Hematopoietic multipotent progenitor cell treated with erythropoietin and hydrocortisone succinate and interleukin-3 and kit ligand, for 15 days (in vitro differentiated cells): ENCODE measurements at regions not wholly inside any gene's neighbourhood (a gene's known extent, or its start where the extent isn't known, plus 50 kb on each side); places are given as distances from the start of the nearest gene placed in this dataset.

Source experiments
- DNase-seq: peaks from one replicate; pipeline ENCODE4 v3.0.0-alpha.2; 2015; ENCODE audit warnings: low spot score

DNA sequence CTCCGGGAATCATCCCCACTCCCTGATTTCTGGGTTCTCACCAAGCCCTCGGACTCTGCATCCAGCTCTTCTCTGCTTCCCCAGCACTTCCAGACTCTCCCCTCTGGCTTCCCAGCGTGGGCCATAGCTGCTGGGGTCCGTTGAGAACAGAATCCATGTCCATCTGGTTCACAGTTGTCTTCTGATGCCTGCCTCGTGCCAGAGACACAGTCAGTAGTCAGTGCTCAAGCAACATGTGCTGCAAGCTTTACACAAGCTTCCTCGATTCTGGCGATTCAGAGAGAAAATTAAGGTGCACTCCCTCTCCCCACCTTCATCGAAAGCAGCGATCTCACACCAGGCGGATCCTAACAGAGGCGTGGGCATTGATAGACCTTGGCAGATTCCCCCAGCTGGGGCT is 495.5 kb downstream of the TBC1D22A start:
- no peak for DNase-seq

DNA sequence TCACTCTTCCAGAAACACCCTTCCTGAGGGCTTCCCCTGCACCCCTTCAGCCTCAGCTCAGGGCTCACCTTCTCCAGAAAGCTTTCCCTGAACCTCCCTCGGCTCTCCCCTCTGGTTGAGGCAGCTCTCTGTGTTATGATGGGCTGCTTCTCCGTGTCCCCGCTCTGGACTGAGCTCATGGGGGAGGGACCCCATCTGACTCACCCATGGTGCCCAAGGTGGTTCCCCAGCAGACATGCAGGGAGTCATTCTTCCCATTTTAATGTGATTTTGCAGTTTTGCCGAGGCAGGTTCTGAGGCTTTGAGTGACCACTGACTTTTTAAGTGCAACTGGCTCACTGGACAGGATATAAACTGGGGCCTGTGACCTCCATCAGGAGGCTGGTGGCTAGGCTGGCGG is 495.1 kb downstream of the TBC1D22A start:
- no peak for DNase-seq

DNA sequence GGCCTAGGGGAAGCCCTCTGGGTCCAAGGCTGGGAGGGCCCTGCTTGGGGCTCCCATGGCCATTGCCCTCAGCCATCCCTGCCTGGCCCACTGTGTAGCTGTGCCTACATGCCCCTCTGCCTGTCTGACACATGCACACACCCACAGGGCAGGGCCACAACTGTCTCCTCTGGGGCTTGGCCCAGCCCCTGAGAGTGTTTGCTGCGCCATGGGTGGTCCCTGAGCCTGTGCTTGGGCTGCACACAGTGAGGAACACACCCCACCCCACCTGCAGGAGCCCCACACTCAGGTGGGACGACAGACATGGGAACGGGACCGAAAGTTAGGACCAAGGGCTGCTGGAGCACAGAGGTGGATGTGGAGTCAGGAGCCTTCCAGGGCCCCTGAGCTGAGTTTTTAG is 489.5 kb downstream of the TBC1D22A start:
- DNase-seq: no peak

DNA sequence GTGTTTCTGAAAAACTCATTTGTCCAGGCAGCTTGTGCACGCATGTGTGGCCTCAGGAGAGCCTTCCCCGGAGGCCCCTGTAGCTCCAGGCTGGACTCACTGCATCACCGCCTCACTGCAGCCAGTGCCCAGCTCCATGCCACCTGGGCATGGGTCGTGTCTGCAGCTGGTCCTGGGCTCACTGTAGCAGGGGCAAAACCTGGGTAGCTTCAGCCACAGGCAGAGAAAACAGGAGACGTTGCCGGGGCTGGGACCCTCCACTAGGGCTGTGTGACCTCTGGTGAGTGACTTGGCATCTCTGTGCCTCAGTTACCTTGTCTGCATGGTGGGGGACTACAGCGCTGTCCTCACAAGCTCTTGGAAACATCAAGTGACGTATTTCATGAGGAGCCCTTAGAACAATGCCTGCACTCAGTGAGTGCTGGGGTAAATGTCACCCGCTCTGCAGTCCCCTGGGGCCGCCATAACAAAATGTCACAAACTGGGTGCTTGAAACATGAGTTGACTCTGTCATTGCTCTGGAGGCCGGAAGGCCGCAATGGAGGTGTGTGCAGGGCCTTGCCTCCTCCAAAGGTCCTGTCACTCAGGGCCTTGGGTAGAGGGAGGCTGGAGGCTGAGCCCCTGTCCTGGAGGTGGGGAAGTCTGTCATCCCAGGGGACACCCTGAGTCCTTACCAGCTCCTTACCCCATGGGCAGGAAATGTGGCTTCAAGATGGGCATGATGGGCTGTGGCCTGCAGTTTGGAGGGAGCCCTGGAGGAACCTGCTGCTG is 488.7 kb downstream of the TBC1D22A start:
- no peak for DNase-seq

DNA sequence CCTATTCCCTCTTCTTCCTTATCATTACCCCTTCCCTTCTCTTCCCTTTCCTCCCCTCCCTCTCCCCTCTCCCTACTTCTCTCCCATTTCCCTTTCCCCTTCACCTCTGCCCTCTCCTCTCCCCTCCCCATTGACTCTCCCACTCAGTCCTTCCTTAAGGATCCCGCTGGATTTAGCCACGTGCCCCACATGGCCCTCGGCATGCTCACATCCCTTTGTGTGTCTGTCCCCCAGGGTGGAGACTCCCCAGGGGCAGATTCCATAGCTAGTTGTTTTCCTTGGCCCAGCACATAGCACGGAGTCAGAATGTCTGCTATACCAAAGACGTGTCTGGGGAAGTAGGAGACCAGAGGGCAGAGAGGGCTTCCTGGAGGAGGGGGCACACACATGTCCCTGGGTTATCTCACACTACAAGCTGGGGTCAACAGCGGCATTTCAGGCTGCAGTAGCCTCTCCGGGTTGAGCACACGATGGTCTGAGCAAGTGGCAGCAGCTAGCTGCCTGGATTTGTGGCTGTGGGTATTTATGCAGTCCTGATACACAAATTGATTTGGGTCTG is 487.0 kb downstream of the TBC1D22A start:
- no peak for DNase-seq

DNA sequence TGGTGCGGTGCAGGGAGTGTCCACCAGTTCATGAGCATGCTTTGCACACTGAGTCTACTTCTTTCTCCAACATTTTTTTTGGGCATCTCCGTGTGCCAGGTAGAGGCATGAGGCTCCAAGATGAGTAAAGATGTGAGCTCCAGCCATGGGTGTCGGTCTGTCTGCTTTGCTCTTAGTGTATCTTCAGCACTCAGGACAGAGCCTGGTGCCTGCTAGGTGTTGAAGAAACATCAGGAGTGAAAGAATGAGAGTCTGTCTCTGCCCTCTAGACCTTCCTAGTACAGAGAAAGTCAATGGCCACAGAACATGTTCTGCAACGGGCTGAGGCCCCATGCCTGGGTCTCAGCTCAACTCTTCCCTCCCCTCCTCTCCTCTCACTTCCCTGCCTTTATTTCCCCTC is 486.5 kb downstream of the TBC1D22A start:
- no peak for DNase-seq

DNA sequence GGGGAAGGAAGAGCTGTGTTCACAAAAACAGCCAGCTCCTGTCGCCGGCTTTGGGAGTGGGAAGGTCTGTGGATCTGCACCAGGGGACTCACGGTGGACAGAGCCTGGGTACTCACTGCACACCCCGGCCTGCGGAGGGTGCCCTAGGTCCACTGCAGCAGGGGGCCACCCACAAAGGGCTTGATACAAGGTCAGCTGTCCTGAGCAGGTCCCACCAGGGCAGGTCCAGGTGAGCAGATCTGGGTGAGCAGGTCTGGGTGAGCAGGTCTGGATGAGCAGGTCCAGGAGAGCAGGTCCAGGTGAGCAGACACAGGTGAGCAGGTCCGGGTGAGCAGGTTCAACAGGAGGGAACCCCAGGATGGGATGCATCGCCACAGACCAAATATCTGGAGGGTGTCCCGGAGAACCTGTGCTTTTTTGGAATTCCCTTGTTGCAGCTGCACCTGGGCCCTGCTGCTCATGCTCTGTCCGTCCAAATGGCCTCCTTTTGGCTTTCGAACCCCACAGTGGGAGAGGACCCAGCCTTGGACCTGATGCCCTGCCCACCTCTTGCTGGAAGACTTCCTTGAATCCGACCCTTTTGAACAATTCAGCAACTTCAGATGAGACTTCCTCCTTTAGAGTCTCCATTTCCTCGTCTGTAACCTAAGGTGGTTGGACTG is 485.3 kb downstream of the TBC1D22A start:
- DNase-seq: no peak

DNA sequence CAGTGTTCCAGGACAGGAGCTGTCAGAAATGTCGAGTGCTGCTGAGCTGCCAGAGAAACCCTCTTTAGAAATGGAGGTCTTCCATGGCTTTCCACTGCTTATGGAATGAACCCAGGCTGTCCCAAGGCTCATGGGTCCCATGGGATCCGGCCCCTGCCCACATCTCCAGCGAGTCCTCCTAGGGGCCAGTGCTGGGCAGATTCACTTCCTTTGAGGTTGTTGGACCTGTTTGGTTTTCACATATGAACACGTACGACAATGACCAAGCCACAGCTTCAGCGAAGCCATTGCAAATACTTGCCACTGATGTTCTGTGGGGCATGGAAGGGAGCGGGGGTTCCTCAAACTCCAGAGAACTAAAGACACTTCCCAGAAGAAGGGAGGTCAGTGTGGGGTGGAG is 483.3 kb downstream of the TBC1D22A start:
- DNase-seq: no peak

DNA sequence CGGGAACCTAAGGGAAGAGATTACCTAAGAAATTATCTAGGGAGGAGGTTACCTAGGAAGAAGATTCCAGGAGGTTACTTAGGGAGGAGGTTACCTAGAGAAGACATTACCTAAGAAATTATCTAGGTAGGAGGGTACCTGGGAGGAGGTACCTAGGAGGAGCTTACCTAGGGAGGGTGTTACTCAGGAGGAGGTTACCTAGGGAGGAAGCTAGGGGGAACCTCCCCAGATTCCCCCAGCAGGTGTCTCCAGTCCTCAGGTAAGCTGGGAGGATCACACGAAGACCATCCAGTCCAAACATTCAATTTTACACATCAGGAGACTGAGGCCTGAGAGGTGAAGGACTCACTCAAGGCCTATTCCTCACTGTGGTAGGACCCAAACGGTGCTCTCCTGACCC is 482.8 kb downstream of the TBC1D22A start:
- DNase-seq: no peak

DNA sequence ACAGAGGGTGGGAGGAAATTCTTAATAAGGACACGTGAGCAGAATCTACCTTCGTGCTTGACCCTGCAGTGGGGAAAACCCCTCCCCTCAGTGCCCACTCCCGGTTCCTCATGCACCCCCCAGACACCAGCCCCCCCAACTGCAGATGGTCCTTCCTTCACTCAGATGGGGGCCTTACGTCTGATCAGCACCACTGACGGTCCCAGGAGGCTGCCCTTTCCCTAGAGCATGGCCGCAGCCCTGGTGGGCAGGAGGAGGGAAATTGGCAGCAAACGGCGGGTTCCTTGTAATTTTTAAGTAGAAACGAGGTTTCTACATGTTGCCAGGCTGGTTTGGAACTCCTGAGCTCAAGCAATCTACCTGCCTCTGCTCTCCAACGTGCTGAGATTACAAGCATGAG is 477.7 kb downstream of the TBC1D22A start:
- no peak for DNase-seq

DNA sequence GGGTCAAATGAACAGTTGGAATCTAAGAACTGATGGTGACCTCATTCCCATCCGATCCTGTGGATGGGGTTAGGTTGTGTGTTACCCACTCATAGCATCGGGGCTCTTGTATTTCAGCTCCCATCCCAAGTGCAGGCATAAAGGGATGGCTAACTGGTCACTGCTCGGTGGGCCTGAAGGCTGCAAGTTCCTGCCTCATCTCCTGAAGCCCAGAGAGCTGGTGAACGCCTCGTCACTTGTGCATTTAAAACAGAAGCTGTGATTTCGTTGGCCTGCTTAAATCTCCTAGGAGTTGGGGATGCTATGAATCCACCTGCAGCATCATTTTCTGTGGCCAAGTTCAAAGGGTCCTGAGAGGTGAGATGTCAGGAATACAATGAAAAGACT is 477.0 kb downstream of the TBC1D22A start:
- no peak for DNase-seq

DNA sequence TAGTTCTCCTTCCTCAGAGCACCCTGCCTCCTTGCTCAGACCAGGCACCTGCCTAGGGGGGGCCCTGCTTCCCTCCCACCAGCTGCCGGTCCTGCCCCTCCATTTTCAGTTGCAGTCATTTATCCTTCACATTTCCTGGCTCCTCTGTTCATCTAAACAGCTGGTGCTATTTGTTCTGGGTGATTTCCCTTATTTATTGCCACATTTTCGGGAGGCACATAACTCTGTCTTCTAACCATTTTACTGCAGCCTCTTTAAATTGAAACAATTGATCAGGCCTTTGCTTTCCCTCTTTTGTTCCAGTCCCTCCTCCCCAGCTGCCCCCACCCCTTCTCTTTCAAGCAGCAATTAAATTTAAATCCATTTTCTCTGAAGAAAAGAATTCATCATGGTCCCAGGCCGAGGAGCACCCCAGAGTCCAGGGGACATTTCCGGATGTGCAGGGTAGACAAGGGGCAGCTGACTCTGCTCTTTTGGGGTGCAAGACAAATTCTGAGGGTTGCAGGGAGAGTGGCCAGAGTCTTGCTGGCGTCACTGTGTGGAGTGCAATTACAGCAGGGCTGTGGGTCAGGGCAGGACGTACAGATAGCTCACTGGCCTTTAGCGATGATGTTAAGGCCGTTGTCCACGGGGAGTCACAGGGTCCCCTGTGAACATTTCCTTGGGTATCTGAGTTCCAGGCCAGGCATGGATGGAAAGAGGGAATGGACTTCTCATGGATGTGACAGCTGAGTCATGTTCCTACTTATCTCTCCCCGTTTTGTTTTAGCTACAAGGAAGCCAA is 476.4 kb downstream of the TBC1D22A start:
- DNase-seq: no peak

DNA sequence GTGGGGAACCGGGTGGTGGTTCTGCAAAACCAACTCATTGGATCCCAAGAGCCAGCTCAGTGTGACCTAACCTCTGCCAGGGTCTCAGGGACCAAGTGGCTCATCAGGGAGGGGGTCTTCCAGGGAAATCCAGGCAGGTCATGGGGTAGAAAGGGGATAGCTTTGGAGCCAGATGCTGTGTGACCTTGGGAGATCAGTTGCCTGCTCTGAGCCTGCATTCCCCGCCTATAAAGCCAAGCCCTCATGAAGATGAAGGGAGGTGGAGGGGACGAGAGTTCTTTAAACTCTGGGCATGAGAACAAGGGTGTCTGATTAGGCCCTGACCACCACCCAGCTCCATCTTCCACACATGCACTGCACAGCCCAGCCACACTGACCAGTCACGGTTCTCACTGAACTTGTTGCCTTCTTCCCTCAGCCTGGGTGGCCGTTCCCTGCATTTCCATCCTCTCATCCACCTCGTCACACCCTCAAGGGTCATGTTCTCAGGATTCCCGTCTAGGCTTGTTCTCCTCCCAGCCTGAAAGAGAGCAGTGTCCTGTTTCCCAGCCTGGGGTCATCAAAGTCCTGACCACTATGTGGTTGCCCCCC is 475.5 kb downstream of the TBC1D22A start:
- DNase-seq: no peak

DNA sequence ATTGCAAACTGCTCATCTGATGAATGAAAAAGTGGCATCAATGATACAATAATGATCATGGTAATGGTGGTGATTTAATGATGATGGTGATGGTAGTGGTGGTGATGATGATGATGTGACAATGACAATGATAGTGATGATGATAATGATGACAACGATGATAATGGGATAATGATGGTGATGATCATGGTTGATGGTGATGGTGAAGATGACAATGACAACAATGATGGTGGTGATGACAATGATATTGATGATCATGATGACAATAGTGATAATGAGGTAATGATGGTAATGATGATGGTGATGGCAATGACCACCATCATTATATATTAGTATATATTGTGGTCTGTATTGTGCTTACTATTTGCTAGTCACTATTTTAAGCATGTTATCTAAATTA is 474.3 kb downstream of the TBC1D22A start:
- no peak for DNase-seq

DNA sequence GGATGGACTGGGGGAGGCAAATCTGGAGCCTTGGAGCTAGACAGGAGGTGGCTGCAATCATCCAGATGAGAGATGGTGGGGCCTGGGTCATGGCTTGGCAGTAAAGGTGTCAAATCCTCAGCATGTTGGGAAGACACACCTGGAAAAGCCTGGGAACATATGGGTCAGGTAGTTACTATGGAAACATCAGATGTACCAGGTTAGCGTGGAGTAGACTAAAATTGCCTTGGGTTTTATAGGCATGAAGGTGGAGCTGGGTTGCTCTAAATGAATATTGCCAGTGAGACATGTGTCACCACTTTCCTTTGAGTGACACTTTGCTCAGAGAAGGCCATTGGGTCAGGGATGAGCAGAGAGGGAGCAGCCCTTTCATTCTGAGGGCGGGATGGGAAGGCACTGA is 473.7 kb downstream of the TBC1D22A start:
- DNase-seq: no peak

DNA sequence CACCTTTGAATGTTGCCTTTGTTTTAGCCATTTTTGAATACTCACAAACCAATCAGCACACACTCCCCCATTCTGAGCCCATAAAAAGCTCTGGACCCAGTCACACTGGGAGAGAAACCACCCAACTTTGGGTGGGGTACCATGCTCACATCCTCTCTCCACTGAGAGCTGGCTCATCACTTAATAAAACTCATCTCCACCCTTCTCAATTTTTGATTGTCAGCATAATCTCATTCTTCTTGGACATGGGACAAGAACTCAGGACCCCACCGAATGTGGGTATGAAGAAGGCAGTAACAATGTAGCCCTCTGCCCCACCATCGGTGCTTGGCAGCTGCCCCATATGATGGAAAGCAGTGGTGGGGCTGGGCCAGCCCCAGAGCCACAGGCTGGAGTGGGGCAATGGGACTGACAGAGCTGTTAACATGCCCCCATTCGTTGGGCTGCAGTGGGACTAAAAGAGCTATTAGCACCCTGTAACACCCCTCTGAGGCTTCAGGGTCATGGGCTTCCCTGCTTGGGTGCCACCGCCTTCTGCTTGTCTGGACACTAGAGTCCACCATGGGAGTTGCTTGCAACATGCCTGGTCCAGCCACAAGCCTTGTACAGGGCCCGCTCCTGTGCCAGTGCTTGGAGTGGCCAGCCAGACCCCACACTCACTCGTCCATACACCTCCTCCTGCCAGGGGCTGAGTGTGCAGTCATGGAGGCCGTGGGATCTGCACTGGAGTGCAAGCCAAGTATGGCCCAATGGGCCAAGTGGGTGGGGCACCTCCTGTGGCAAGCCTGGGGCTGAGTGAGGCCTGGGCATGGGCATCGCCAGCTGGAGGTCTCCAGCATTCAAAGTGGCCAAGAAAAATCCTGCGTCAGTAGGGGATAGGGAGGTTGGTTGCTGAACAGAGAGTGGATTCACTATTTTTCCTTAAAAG is 471.1 kb downstream of the TBC1D22A start:
- no peak for DNase-seq

DNA sequence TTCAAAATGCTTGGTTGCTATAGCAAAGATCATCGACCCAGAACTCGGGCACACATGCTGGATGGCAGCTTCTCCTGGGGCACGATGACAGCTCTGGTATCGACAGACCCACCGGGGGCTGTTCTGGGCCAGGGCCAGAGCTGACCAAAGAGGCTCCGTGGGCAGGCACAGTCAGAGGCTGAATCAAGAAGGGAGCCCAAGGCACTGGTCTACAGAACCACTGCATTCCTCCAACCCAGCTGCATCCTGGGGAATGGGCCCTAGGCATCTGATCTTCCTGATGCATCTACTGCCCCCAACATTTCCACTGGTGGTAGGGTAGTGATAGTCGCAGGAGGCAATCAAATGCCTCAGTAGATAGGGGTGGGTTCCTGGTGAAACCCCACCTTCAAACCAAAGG is 470.3 kb downstream of the TBC1D22A start:
- DNase-seq: no peak

DNA sequence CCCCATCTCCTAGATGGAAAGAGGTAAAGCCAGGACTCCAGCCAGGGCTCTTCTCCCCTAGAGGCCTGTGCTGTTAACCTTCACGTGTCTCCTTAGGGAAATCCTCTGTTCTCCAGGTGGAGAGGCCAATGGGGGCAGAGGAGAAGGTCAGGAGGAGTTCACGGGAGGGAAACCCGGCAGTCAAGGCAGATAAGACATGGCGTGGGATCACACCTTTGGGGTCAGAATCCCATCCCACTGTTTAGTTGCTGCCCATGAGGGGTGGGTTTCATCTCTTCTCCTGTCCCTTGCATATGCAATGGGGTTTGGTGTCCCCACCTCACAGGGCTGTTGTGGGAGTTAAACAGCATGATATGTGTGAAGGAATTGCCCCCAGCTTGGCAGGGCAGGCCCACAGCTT is 469.7 kb downstream of the TBC1D22A start:
- DNase-seq: no peak

DNA sequence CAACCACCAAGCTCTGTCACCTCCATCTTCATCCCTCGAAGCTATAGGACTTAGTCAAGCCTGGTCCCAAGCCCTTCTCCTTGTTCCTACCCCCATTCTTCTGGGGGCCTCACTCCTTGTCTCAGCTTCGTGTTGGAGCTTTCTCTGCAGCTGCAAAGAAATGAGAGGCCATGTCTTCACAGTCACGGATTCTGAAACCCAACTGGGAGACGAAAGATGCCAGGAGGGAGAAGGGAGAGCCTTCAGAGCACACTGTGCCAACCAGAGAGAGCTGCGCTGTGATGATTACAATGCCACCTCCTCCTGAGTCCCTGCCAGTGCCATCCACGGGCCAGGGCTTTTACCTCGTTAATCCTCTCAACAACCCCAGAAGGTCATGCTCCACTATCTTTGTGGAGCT is 469.3 kb downstream of the TBC1D22A start:
- no peak for DNase-seq

DNA sequence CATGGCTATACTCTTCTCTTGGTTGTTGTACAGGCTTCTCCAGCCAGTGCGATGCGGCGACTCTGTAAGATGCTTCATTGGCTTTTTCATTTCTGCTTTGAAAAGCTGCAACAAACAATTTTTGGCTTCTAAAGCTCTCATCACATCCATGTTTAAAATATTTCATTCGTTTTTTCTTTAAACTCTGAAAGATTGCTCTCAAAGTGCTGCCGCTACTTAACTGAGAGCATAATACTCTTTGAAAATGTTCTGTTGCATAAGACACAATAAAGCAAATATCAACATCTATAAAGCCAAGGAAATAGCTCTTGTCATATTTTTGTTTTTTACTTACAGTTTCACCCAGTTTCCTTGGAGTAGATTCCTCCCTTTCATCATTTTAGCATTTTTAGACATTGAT is 468.3 kb downstream of the TBC1D22A start:
- no peak for DNase-seq

DNA sequence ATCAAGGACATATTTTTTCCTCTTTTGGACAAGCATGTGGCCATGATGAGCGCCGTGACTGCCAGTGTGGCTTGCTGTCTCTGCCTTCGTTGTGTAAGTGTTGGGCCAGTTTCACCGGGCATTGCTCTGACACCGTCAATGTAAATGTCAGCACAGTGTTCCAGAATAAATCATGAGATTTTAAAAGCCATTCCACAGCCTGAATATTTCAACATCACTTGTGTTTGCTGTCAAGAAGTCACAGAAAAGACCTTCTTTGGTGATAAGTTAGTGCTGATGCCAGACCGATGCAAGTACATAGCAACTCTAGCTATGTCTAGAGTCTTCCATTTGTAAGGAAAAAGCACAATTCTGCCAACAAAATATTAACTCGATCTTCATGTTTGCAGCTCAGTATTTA is 467.8 kb downstream of the TBC1D22A start:
- no peak for DNase-seq
